Astrocyte (in vitro differentiated cells and primary cell): ENCODE measurements at regions not wholly inside any gene's neighbourhood (a gene's known extent, or its start where the extent isn't known, plus 50 kb on each side); places are given as distances from the start of the nearest gene placed in this dataset.

Experiments
- EZH2 ChIP-seq: IDR thresholded peaks from 2 replicates; pipeline ENCODE4 v1.6.1; 2012; ENCODE audit warnings: mild to moderate bottlenecking, low read length, inconsistent platforms; ENCODE audit not compliant: insufficient read depth
- TF ChIP-seq, protein P1 (sequence below): IDR thresholded peaks from 2 replicates; pipeline ENCODE4 v1.5.1; 2011; ENCODE audit warnings: low read depth, mild to moderate bottlenecking, inconsistent platforms, low read length, moderate library complexity; ENCODE audit not compliant: insufficient read depth

DNA sequence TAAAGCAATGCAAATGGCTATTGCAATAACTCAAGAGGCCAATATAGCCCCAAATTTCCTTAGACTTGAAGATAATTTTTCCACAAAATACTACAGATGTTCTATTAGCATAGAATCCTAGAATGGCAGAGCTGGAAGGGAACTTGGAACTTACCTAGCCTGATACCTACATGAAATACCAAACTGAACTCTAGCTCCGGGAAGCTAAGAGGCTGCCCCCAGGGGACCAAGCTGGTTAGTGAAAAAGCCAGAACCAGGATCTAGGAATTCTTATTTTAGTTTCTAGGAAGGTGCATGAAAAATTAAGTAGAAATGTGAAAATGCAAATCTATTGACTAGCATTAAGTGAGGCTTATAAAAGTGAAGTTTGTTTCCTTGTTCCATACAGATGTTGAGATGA lies 256.0 kb upstream of the CBLB start:
- TF ChIP-seq, protein P1, sequence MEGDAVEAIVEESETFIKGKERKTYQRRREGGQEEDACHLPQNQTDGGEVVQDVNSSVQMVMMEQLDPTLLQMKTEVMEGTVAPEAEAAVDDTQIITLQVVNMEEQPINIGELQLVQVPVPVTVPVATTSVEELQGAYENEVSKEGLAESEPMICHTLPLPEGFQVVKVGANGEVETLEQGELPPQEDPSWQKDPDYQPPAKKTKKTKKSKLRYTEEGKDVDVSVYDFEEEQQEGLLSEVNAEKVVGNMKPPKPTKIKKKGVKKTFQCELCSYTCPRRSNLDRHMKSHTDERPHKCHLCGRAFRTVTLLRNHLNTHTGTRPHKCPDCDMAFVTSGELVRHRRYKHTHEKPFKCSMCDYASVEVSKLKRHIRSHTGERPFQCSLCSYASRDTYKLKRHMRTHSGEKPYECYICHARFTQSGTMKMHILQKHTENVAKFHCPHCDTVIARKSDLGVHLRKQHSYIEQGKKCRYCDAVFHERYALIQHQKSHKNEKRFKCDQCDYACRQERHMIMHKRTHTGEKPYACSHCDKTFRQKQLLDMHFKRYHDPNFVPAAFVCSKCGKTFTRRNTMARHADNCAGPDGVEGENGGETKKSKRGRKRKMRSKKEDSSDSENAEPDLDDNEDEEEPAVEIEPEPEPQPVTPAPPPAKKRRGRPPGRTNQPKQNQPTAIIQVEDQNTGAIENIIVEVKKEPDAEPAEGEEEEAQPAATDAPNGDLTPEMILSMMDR: no peak
- no peak for TF ChIP-seq EZH2
